Dermis microvascular lymphatic vessel endothelial cell (primary cell): ENCODE measurements at regions not wholly inside any gene's neighbourhood (a gene's known extent, or its start where the extent isn't known, plus 50 kb on each side); places are given as distances from the start of the nearest gene placed in this dataset.
"Not testable (repeated sequence)": the region's sequence is repeated elsewhere in the genome, so short reads cannot be mapped to it uniquely, and the experiment has no call there.

Experiments
- DNase-seq, 2 donors: peaks; one replicate each; pipeline versions ENCODE4 v3.0.0 to v3.0.0-alpha.2; 2010; ENCODE audit warnings: low read depth in 2 of 2

DNA sequence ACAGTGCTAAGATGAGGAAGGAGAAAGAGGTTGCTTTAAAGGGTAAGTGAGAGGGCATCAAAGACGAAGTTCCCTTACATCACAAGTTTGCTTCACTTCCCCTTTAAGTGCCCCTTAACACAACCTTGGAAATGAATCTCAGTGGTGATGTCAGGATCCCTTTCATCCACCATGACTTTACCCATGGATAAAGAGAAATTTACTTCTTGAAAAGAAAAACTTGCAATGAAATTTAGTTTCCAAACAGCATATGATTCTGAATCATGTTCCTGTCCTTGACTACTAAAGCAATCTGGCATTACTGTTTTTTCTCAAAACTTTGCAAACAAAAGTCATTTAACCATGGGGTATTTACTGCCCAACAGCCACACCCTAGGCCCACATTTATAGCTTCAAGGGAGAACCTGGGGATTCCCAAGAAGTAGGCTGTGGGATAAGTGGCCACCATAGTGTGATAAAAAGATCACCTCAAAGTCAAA, 135.9 kb downstream of the ITGB8 start:
- no peak for DNase-seq

DNA sequence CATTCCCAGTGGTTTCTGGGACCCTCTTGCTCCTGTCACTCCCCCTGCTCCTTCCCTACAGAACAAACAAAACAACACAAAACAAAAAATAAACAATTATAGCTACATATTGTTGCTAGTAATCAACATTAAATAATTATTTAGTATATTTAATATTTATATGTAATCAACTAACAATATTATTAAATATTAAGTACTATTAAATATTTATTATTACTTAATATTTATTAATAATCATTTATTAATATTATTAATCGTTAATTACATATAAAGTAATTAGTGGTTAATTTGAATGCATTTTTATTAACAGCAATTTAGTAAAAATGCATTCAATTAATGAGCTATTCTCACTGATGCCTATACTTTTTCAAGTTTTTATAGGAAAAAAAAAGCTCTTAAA, 139.4 kb downstream of the ITGB8 start:
- DNase-seq, result no peak

GRCh38 chr7:20470726-20471125, 140.0 kb downstream of the ITGB8 start:
- DNase-seq, result no peak

DNA sequence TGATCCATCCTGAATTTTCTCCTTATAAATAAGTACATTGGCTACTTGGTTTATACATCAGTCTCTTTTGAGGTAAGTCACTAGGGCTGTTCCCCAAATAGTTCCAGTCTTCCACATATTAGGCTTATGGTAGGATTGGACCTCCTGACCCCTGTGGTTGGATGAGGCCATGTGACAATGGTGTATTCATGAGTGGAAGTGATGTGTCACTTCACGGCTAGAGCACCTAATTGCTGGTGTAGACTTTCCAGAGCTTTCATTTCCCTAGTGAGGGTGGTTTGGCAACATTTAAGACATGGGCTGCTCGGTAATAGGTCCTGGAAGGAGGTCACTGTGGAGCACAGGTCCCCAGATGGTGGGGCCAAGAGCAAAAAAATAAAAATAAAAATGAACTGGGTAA, 141.2 kb upstream of the ABCB5 start:
- DNase-seq, result no peak

- DNase-seq, result no peak
Measured at GRCh38 chr7:20475756-20476155, 139.7 kb upstream of the ABCB5 start.

GRCh38 chr7:20477067-20477466, 138.4 kb upstream of the ABCB5 start:
- DNase-seq, result no peak

DNA sequence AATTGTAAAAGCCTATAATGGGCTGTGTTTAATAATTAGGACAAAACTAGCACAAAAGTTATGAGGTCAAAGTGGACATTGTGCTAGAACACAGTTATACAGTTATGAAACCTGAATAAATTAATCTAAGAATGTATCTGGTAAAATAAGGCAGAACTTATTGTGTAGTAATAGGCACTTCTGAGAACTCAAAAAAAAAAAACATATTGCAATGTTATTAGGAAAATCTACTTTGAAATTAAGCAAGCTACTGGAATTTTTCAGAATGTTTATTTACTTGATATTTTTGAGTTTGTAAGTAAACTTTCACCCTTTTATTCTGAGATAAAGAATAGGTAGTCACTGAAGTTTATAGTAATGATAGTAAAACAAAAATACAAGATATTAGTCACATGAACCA, 135.8 kb upstream of the ABCB5 start:
- no peak for DNase-seq

DNA sequence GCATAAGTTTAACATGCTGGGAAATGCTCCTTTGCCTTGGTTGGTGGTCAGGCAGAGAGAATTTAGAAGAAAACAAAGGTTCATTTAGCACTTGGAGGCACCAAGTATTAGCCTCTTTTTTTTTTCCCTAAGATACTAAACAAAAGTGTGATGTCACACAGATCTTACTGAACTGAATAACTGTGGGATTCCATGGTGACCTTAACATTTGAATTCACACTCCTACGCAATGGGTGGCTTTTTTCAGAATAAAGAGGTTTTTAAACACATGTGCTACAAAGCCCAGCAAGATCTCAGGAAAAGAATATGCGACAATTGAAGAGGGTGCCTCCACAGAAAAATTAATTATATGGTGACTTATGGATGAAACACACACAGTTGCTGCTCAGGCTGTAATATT, 133.4 kb upstream of the ABCB5 start:
- no peak for DNase-seq

- DNase-seq, result peak in 1 of 2 donors; percentile 34
Measured at GRCh38 chr7:20484356-20484755, 131.1 kb upstream of the ABCB5 start.

DNA sequence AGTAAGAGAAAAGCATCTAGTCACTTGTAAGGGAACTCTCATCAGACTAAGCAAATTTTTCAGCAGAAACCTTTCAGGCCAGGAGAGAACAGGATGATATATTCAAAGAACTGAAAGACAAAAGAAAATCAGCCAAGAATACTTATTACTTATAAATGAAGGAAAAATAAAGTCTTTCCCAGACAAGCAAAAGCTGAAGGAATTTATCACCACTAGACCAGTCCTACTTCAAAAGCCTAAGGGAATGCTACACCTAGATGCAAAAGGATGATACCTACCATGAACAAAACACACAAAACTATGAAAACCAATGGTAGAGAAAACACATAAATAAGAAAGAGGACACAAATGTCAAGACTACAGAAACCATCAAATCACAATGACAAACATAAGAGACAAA, 126.6 kb upstream of the ABCB5 start:
- no peak for DNase-seq

GRCh38 chr7:20491284-20491683, 124.2 kb upstream of the ABCB5 start:
- no peak for DNase-seq

- DNase-seq, result no peak
Measured at GRCh38 chr7:20494566-20494965, 120.9 kb upstream of the ABCB5 start.

GRCh38 chr7:20501473-20501872, 114.0 kb upstream of the ABCB5 start:
- DNase-seq, result not testable (repeated sequence)

- DNase-seq, result no peak
Measured at GRCh38 chr7:20503278-20503950, 112.1 kb upstream of the ABCB5 start.

GRCh38 chr7:20504060-20504459, 111.4 kb upstream of the ABCB5 start:
- DNase-seq, result no peak

DNA sequence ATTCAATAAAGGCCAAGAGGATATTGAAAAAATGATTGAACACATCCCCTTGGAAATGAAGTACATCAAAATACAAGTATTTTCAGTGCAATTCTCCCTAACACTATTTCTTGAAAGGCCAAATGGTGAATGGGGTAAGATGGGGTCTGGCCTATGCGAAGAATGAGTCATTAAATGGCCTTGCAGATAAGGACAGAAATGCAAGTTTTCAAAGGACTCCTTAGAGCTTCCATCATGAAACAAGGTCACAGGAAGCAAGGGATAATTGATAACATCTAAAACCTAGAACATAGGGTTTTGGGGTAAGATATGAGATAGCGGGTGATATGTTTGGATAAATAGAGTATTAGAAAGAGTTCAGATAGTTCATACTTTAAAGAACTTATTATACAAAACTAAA, 109.3 kb upstream of the ABCB5 start:
- no peak for DNase-seq

- peak in 1 of 2 donors; percentile 20 for DNase-seq
Measured at GRCh38 chr7:20507157-20507556, 108.3 kb upstream of the ABCB5 start.

DNA sequence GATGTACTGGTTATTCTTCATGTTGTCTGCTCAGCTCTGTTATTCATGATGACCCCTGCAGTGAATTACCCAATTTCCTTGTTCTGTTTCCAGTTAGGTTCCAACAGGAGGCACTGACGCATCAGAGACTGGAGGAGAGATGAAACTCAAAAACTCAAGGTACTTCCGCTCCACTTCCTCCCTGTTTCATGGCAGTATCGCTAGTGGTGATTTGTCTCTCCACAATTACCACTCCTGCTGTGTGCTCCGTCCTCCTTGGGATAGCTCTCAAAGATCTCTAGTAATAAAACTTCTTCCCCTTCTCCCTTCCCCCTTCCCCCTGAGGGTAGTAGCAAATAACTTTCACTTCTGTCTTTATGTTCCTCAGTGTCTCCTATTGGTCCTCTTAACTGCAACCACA, 107.4 kb upstream of the ABCB5 start:
- peak; percentile 9 to 23 for DNase-seq

DNA sequence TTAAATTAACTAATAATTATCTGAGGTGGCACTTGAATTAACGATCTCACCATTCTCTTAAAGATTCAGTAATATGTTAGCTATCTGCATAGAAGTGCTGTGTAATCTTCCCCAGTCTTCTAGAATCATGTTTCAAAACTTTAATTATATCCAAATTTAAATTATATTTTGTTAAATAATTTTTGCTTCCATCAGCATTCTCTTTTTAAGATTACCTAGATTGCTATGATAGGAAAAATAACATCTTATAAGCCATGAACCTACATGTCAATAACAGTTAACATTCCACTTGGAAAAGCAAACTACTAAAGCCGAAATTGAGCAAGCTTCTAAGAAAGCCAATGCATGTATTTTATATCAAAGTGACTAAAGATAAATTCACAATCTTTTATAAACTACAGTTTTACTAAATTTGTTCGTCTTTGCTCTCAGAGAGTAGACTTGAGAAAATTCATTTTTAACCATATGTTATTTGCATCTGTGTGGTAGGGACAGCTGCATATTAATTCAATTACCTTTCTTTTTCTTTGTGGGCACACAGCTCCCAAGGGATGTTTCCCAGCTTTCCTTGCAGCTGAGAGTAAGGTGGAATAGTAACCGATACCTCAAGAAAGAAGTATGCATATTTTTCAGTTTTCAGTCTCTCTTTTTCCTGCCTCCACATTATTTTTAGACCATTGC, 105.4 kb upstream of the ABCB5 start:
- no peak for DNase-seq

DNA sequence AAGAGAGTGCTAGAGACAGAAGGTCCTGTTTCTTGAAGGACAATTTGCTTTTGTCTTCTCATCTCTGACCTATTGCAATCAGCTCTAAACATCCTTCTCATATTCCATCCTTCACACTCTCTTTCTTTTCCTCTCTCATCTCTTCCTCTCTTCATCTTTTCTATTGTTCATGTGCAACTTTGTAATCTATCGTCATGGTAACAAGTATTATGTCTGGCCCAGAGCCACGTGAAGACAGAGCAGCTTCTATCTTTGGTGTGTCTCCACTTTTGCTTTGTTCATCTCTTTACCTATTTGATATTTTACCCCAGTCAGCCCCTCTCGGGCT, 104.9 kb upstream of the ABCB5 start:
- no peak for DNase-seq

DNA sequence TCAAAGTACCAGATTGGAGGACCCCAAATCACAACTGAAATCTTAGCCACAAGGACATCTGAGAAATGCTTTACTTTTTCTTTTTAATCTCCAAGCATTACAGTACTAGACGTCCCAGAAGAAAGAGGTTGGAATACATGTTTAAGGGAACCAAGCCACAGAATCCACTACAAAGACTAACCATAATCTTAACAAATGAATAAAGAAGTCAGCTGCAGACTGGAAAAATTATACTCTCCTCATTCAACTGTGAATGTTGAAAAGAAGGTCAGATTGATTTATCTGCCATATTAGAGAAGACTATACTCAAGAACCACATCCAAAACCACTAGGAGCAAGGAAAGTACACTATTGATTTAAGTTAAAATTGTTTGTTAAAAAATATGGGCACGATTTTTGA, 102.1 kb upstream of the ABCB5 start:
- no peak for DNase-seq

GRCh38 chr7:20513897-20514296, 101.6 kb upstream of the ABCB5 start:
- DNase-seq, result no peak

DNA sequence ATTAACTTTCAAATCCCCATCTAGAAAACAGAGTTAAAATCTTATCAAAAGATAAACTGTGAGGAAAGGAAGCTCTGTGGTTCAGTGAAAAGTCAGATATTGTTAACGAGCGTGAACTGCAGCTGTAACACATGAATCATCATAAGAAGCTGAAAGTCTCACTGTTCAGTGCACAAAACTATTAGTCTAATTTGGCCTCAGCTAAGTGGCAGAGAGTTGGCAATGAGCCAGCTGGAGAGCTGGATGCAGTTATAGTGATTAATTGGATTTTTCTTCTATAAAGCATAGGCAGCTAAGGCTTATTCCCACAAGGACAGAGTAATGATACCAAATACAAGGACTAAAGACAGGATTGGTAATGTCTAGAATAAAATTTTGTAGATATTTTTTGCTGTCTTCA, 101.1 kb upstream of the ABCB5 start:
- peak; percentile 18 to 91 for DNase-seq

GRCh38 chr7:20519645-20520044, 95.8 kb upstream of the ABCB5 start:
- peak in 1 of 2 donors; percentile 23 for DNase-seq
